IMR-90 (cell line): ENCODE measurements at regions not wholly inside any gene's neighbourhood (a gene's known extent, or its start where the extent isn't known, plus 50 kb on each side); places are given as distances from the start of the nearest gene placed in this dataset.

Source experiments
- CEBPB ChIP-seq: IDR thresholded peaks from 2 replicates; pipeline ENCODE4 v1.6.1; 2012; ENCODE audit warnings: low read depth, low read length, improper control_type of control experiment
- CHD1 ChIP-seq: IDR thresholded peaks from 2 replicates; pipeline ENCODE4 v1.6.1; 2012; ENCODE audit warnings: low read depth, low read length, improper control_type of control experiment
- CTCF ChIP-seq: conservative IDR thresholded peaks from 2 replicates; pipeline ENCODE4 v1.5.1; 2012; ENCODE audit warnings: mild to moderate bottlenecking, low read depth, low read length, improper control_type of control experiment
- FOS ChIP-seq: fragments of 150-350 bp; IDR thresholded peaks from 2 replicates; pipeline ENCODE4 v1.6.1; 2016; ENCODE audit warnings: low read depth, low read length
- MAFK ChIP-seq: IDR thresholded peaks from 2 replicates; pipeline ENCODE4 v1.6.1; 2012; ENCODE audit warnings: low read depth, low read length, improper control_type of control experiment
- NFE2L2 ChIP-seq: fragments of 150-350 bp; IDR thresholded peaks from 2 replicates; pipeline ENCODE4 v1.6.1; 2016; ENCODE audit warnings: low read depth, mild to moderate bottlenecking, low read length
- POLR2A ChIP-seq: IDR thresholded peaks from 2 replicates; pipeline ENCODE4 v1.6.1; 2012; ENCODE audit warnings: mild to moderate bottlenecking, low read depth, low read length
- RAD21 ChIP-seq: IDR thresholded peaks from 2 replicates; pipeline ENCODE4 v1.6.1; 2012; ENCODE audit warnings: low read length, improper control_type of control experiment
- RFX5 ChIP-seq: IDR thresholded peaks from 2 replicates; pipeline ENCODE4 v1.8.0; 2012; ENCODE audit warnings: low read depth, mild to moderate bottlenecking, low read length, moderate library complexity
- SMC3 ChIP-seq: fragments of 150-350 bp; IDR thresholded peaks from 2 replicates; pipeline ENCODE4 v1.6.1; 2016; ENCODE audit warnings: low read depth, mild to moderate bottlenecking, antibody characterized with exemption, low read length, moderate library complexity
- TF ChIP-seq, protein P1 (sequence below): fragments of 150-350 bp; IDR thresholded peaks from 2 replicates; pipeline ENCODE4 v1.6.1; 2017; ENCODE audit warnings: mild to moderate bottlenecking, antibody characterized with exemption, low read length, low read depth
- TF ChIP-seq, protein P2 (sequence below): fragments of 150-350 bp; IDR thresholded peaks from 2 replicates; pipeline ENCODE4 v1.6.1; 2016; ENCODE audit warnings: low read depth, mild to moderate bottlenecking, low read length, moderate library complexity, borderline replicate concordance

GRCh38 chr4:143782521-143782920 is 82.0 kb upstream of the FREM3 start:
- TF ChIP-seq MAFK (no peak), POLR2A (no peak), CTCF (no peak), SMC3 (no peak), RAD21 (no peak), CEBPB (no peak), FOS (no peak), NFE2L2 (no peak), CHD1 (no peak), RFX5 (no peak)
- TF ChIP-seq, protein P1, sequence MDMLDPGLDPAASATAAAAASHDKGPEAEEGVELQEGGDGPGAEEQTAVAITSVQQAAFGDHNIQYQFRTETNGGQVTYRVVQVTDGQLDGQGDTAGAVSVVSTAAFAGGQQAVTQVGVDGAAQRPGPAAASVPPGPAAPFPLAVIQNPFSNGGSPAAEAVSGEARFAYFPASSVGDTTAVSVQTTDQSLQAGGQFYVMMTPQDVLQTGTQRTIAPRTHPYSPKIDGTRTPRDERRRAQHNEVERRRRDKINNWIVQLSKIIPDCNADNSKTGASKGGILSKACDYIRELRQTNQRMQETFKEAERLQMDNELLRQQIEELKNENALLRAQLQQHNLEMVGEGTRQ, result no peak
- TF ChIP-seq, protein P2, sequence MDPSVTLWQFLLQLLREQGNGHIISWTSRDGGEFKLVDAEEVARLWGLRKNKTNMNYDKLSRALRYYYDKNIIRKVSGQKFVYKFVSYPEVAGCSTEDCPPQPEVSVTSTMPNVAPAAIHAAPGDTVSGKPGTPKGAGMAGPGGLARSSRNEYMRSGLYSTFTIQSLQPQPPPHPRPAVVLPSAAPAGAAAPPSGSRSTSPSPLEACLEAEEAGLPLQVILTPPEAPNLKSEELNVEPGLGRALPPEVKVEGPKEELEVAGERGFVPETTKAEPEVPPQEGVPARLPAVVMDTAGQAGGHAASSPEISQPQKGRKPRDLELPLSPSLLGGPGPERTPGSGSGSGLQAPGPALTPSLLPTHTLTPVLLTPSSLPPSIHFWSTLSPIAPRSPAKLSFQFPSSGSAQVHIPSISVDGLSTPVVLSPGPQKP, result no peak
